RWPE2 (cell line): ENCODE measurements at regions not wholly inside any gene's neighbourhood (a gene's known extent, or its start where the extent isn't known, plus 50 kb on each side); places are given as distances from the start of the nearest gene placed in this dataset.
"Not testable (repeated sequence)": the region's sequence is repeated elsewhere in the genome, so short reads cannot be mapped to it uniquely, and the experiment has no call there.

ENCODE experiments used
- ATAC-seq: fragments of 200-7000 bp; cut with Tn5 transposase; 3 replicates; pipeline ENCODE4 v1.9.1; 2021; ENCODE audit warnings: low read depth
- DNase-seq: peaks from one replicate; pipeline ENCODE4 v3.0.0-alpha.2; 2020; ENCODE audit warnings: low spot score
- H3K27ac ChIP-seq: fragments of 450-650 bp; 2 replicates; pipeline ENCODE4 v1.5.1; 2017; ENCODE audit warnings: mild to moderate bottlenecking; ENCODE audit not compliant: poor library complexity, severe bottlenecking
- H3K27me3 ChIP-seq: fragments of 250-450 bp; sonication (Bioruptor Pico); 2 replicates; pipeline ENCODE4 v1.5.1; 2021; ENCODE audit warnings: mild to moderate bottlenecking, moderate library complexity; ENCODE audit not compliant: insufficient read depth, poor library complexity, severe bottlenecking
- H3K36me3 ChIP-seq: fragments of 250-450 bp; sonication (Bioruptor Pico); 2 replicates; pipeline ENCODE4 v1.5.1; 2020; ENCODE audit warnings: low read depth, mild to moderate bottlenecking, moderate library complexity
- H3K4me1 ChIP-seq: fragments of 250-450 bp; sonication (Bioruptor Pico); 2 replicates; pipeline ENCODE4 v1.5.1; 2021; ENCODE audit warnings: mild to moderate bottlenecking, moderate library complexity; ENCODE audit not compliant: insufficient read depth, poor library complexity, severe bottlenecking
- H3K4me3 ChIP-seq: fragments of 250-450 bp; sonication (Bioruptor Pico); 2 replicates; pipeline ENCODE4 v1.5.1; 2021; ENCODE audit warnings: mild to moderate bottlenecking, moderate library complexity; ENCODE audit not compliant: severe bottlenecking
- H3K9me3 ChIP-seq: fragments of 250-450 bp; sonication (Bioruptor Pico); 2 replicates; pipeline ENCODE4 v1.5.1; 2021; ENCODE audit warnings: mild to moderate bottlenecking, moderate library complexity; ENCODE audit not compliant: severe bottlenecking
- TF ChIP-seq, protein P1 (sequence below): fragments of 450-650 bp; IDR thresholded peaks from one replicate; pipeline ENCODE4 v1.5.1; 2017; ENCODE audit warnings: mild to moderate bottlenecking, moderate library complexity; ENCODE audit not compliant: poor library complexity, severe bottlenecking

DNA sequence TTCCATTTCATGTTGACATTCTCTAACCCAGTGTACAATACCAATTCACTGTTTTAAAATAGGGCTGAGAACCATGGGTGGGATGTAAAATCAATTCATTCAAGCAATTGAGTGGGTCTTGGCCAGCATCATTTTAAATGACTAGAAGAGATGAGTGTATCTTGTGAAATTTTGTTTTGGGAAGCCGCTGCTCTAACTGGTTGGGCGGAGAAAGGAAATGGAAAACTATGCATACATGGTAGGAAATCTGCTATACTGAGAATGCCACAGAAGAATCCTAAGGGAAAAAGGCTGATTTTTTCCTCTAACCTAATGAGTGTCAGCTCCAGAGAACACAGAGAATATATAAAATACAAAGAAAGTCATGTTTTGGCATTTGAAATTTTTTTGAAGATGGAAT lies 54.8 kb upstream of the DCLK2 start:
- DNase-seq: no peak
- Histone ChIP-seq H3K36me3 (no peaks in the 10 kb centered on the region), H3K4me1 (no peaks in the 10 kb centered on the region), H3K9me3 (no peaks in the 10 kb centered on the region), H3K4me3 (no peak overlapping the region), H3K27ac (no peak overlapping the region), H3K27me3 (no peaks in the 10 kb centered on the region)
- TF ChIP-seq, protein P1, sequence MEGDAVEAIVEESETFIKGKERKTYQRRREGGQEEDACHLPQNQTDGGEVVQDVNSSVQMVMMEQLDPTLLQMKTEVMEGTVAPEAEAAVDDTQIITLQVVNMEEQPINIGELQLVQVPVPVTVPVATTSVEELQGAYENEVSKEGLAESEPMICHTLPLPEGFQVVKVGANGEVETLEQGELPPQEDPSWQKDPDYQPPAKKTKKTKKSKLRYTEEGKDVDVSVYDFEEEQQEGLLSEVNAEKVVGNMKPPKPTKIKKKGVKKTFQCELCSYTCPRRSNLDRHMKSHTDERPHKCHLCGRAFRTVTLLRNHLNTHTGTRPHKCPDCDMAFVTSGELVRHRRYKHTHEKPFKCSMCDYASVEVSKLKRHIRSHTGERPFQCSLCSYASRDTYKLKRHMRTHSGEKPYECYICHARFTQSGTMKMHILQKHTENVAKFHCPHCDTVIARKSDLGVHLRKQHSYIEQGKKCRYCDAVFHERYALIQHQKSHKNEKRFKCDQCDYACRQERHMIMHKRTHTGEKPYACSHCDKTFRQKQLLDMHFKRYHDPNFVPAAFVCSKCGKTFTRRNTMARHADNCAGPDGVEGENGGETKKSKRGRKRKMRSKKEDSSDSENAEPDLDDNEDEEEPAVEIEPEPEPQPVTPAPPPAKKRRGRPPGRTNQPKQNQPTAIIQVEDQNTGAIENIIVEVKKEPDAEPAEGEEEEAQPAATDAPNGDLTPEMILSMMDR: no peak
- ATAC-seq: no peak

GRCh38 chr4:150026987-150027386 lies 51.3 kb upstream of the DCLK2 start:
- not testable (repeated sequence) for H3K36me3 ChIP-seq, H3K27ac ChIP-seq, ATAC-seq, H3K27me3 ChIP-seq, H3K9me3 ChIP-seq, H3K4me3 ChIP-seq, DNase-seq, H3K4me1 ChIP-seq
